Adrenal gland (tissue), 9 donors: ENCODE measurements at regions not wholly inside any gene's neighbourhood (a gene's known extent, or its start where the extent isn't known, plus 50 kb on each side); places are given as distances from the start of the nearest gene placed in this dataset.

ENCODE experiments used
- DNase-seq, 7 donors: peaks; one replicate each; pipeline ENCODE4 v3.0.0-alpha.2; 2019 to 2020
- H3K27ac ChIP-seq, 5 donors: fragments of 200-600 bp; sonication (generic) in 4 of 5; 1 replicate in 3 of 5; 2 replicates in 2 of 5; pipeline versions ENCODE4 v1.5.1 to v1.8.0; 2016 to 2020; ENCODE audit warnings: mild to moderate bottlenecking in 1 of 5
- H3K27me3 ChIP-seq: fragments of 200-600 bp; 2 replicates; pipeline ENCODE4 v1.8.0; 2021
- H3K36me3 ChIP-seq, 2 donors: fragments of 200-600 bp; replicated peaks in 1 of 2; 1 replicate in 1 of 2; 2 replicates in 1 of 2; pipeline versions ENCODE4 v1.5.1 to v1.8.0; 2018 to 2022
- H3K4me1 ChIP-seq, 2 donors: fragments of 200-600 bp; replicated peaks in 1 of 2; 1 replicate in 1 of 2; 2 replicates in 1 of 2; pipeline versions ENCODE4 v1.5.1 to v1.8.0; 2018 to 2021
- H3K4me3 ChIP-seq, 4 donors: fragments of 200-600 bp; sonication (generic) in 3 of 4; one replicate each; pipeline ENCODE4 v1.5.1; 2016 to 2018
- H3K9me3 ChIP-seq, 3 donors: fragments of 200-600 bp; sonication (generic) in 1 of 3; replicated peaks in 1 of 3; 1 replicate in 2 of 3; 2 replicates in 1 of 3; pipeline versions ENCODE4 v1.5.1 to v1.8.0; 2016 to 2021
- POLR2A ChIP-seq, 2 donors: fragments of 450-650 bp; IDR thresholded peaks; one replicate each; pipeline ENCODE4 v1.6.1; 2017; ENCODE audit warnings: antibody characterized with exemption in 2 of 2, mild to moderate bottlenecking in 2 of 2, moderate library complexity in 1 of 2
- WGBS, 4 donors: extraction: QIAGEN DNeasy Blood & Tissue Kit in 2 of 4; methylation state at CpG; one replicate each; pipeline versions ENCODE4 v1.1.5 to v1.1.7; 2013 to 2017; 5-methylcytosine and 5-hydroxymethylcytosine counted together
- intact Hi-C, 2 donors: fragments of 100-400 bp; cut with DNase I; formaldehyde crosslinking; loops; one replicate each; pipeline versions ENCODE4 v1.14.1 to v1.15.0; 2022 to 2023
- TF ChIP-seq, protein P1 (sequence below), 6 experiments: fragments of 450-650 bp in 4 of 6; fragments of 200-600 bp in 2 of 6; sonication (generic) in 1 of 6; IDR thresholded peaks; 1 replicate in 5 of 6; 2 replicates in 1 of 6; pipeline versions ENCODE4 v1.5.1 to v1.8.0; 2016 to 2021; ENCODE audit warnings: antibody characterized with exemption in 6 of 6, mild to moderate bottlenecking in 2 of 6, moderate library complexity in 1 of 6
- donor health status: healthy with polysubstance abuse.
- donor health status: Bipolar disorder and iron deficiency.
- donor health status: DM: yes; HTN: yes; CAD: no.
- donor health status: DM: no; HTN: no; CAD: no.
- donor health status: DM: no; HTN: no; CAD: no.

- Histone ChIP-seq H3K36me3 (no peaks in the 10 kb centered on the region), H3K4me3 (no peak overlapping the region), H3K27me3 (no peaks in the 10 kb centered on the region), H3K9me3 (no peaks in the 10 kb centered on the region), H3K4me1 (no peaks in the 10 kb centered on the region), H3K27ac (no peak overlapping the region)
- 64 to 72% (median 69%) methylated on average over 3 of the region's 3 CpGs for WGBS, 4 donors
- DNase-seq, result no peak
- TF ChIP-seq POLR2A (IDR thresholded peaks at IDR 0.05), result no peak
- TF ChIP-seq, protein P1, sequence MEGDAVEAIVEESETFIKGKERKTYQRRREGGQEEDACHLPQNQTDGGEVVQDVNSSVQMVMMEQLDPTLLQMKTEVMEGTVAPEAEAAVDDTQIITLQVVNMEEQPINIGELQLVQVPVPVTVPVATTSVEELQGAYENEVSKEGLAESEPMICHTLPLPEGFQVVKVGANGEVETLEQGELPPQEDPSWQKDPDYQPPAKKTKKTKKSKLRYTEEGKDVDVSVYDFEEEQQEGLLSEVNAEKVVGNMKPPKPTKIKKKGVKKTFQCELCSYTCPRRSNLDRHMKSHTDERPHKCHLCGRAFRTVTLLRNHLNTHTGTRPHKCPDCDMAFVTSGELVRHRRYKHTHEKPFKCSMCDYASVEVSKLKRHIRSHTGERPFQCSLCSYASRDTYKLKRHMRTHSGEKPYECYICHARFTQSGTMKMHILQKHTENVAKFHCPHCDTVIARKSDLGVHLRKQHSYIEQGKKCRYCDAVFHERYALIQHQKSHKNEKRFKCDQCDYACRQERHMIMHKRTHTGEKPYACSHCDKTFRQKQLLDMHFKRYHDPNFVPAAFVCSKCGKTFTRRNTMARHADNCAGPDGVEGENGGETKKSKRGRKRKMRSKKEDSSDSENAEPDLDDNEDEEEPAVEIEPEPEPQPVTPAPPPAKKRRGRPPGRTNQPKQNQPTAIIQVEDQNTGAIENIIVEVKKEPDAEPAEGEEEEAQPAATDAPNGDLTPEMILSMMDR (IDR thresholded peaks at IDR 0.05), result no peak
- intact Hi-C loops, result no loop called here
Observed at GRCh38 chr13:39822437-39822836, 167.0 kb downstream of the COG6 start.

- DNase-seq, result no peak
- Histone ChIP-seq H3K36me3 (no peaks in the 10 kb centered on the region), H3K9me3 (no peaks in the 10 kb centered on the region), H3K27me3 (no peaks in the 10 kb centered on the region), H3K4me3 (no peak overlapping the region), H3K4me1 (no peaks in the 10 kb centered on the region), H3K27ac (no peak overlapping the region)
- WGBS, 4 donors, result 87 to 93% (median 89%) methylated on average over 6 of the region's 6 CpGs
- TF ChIP-seq, protein P1 (IDR thresholded peaks at IDR 0.05), result no peak
- no peak for TF ChIP-seq POLR2A (IDR thresholded peaks at IDR 0.05)
- intact Hi-C loops, result no loop called here
Observed at GRCh38 chr13:39823063-39823713, 167.7 kb downstream of the COG6 start.

DNA sequence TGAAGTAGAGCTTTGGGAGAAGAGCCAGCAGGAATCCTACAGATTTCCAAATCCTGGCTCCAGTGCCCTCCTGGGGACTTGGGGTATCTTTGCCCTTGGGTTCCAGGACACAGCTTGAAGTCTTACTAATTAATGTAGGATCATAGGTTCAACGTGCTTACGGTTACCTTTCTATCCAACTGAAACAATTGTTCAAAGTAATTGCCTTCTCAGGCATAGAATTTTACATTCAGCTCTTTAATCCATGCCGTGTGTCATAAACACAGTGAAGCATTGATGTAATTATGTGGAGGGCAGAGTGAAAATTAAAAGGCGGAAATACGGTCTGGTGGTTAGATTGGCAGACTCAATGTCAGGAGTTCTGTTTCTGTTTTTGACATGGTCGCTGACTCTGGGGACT is 170.4 kb downstream of the COG6 start:
- Histone ChIP-seq H3K36me3 (no peaks in the 10 kb centered on the region), H3K27ac (no peak overlapping the region), H3K27me3 (no peaks in the 10 kb centered on the region), H3K4me3 (no peak overlapping the region), H3K9me3 (no peaks in the 10 kb centered on the region), H3K4me1 (no peaks in the 10 kb centered on the region)
- TF ChIP-seq, protein P1 (IDR thresholded peaks at IDR 0.05), result no peak
- TF ChIP-seq POLR2A (IDR thresholded peaks at IDR 0.05), result no peak
- DNase-seq, result no peak
- intact Hi-C loops, result no loop called here
- 90 to 94% (median 92%) methylated on average over 6 of the region's 6 CpGs for WGBS, 4 donors

DNA sequence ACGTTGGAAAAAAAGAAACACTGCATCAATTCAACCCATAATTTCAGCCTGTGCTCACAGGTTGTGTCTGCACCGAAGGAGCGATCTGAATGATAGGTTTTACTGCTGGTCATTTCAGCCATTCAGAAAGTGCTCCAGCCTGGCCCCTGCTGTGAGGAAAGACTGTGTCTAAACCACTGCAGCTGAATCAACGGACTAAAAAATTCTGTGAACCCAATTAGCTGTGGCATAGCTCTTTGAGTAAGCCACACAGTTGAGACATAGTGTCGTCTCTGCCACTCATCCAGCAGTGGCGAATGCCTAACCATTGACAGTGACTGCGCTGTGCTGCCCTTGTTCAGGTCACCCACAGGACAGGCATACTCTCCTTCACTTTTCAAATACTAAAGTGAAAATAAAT is 179.8 kb downstream of the COG6 start:
- intact Hi-C loops, result no loop called here
- H3K4me3 ChIP-seq, result no peak overlapping the region
- H3K27me3 ChIP-seq, result no peaks in the 10 kb centered on the region
- TF ChIP-seq POLR2A (IDR thresholded peaks at IDR 0.05), result no peak
- TF ChIP-seq, protein P1 (IDR thresholded peaks at IDR 0.05), result no peak
- no peak overlapping the region for H3K27ac ChIP-seq
- no peak for DNase-seq
- no peaks in the 10 kb centered on the region for H3K4me1 ChIP-seq
- H3K9me3 ChIP-seq, result no peaks in the 10 kb centered on the region
- no peaks in the 10 kb centered on the region for H3K36me3 ChIP-seq
- 69 to 82% (median 79%) methylated on average over 7 of the region's 7 CpGs for WGBS, 4 donors
